Panc1 (cell line): ENCODE measurements at regions not wholly inside any gene's neighbourhood (a gene's known extent, or its start where the extent isn't known, plus 50 kb on each side); places are given as distances from the start of the nearest gene placed in this dataset.

Source experiments
- ATAC-seq: fragments of 200-7000 bp; cut with Tn5 transposase; 2 replicates; pipeline ENCODE4 v1.9.1; 2020; ENCODE audit warnings: mild to moderate bottlenecking, moderate library complexity
- BruUV-seq: library from RNA; stranded (reverse); fragments of 400-500 nt; replicated peaks from 2 replicates; lab custom pipeline; 2021; lab: Mats Ljungman, UMichigan
- CTCF ChIA-PET: fragments of 300-600 bp; sonication (Branson Sonifier 250); formaldehyde crosslinking; loops from one replicate; lab custom pipeline; 2022; ENCODE audit warnings: antibody characterized with exemption; lab: Charles Lee
- POLR2A ChIA-PET: fragments of 300-600 bp; sonication (Branson Sonifier 250); formaldehyde crosslinking; loops from one replicate; lab custom pipeline; 2022; ENCODE audit warnings: antibody characterized with exemption; lab: Charles Lee
- DNase-seq: peaks from one replicate; pipeline ENCODE4 v3.0.0-alpha.2; 2010; ENCODE audit warnings: low read depth, low spot score
- H3K27ac ChIP-seq: 2 replicates; pipeline ENCODE4 v1.5.1; 2011; ENCODE audit warnings: mild to moderate bottlenecking, low read length, inconsistent platforms
- H3K27me3 ChIP-seq: fragments of 200-500 bp; sonication (Bioruptor generic); 2 replicates; pipeline ENCODE4 v1.6.0; 2014; ENCODE audit warnings: low read length, inconsistent platforms; ENCODE audit not compliant: control insufficient read depth, insufficient read depth
- H3K36me3 ChIP-seq: fragments of 200-500 bp; sonication (Bioruptor generic); 2 replicates; pipeline ENCODE4 v1.5.1; 2014; ENCODE audit warnings: inconsistent platforms, mild to moderate bottlenecking, low read length, moderate library complexity; ENCODE audit not compliant: control insufficient read depth, insufficient read depth
- H3K4me1 ChIP-seq: 2 replicates; pipeline ENCODE4 v1.5.1; 2011; ENCODE audit warnings: inconsistent platforms, mild to moderate bottlenecking, low read length, moderate library complexity; ENCODE audit not compliant: control insufficient read depth, insufficient read depth
- H3K4me3 ChIP-seq, 2 experiments: 2 replicates each; pipeline ENCODE4 v1.5.1; 2011 to 2012; ENCODE audit warnings: low read depth in 2 of 2, low read length in 2 of 2, mild to moderate bottlenecking in 2 of 2, inconsistent platforms in 1 of 2, moderate library complexity in 1 of 2
- H3K9me3 ChIP-seq: fragments of 200-500 bp; sonication (Bioruptor generic); 2 replicates; pipeline ENCODE4 v1.5.1; 2014; ENCODE audit warnings: low read depth, mild to moderate bottlenecking, inconsistent platforms, low read length, moderate library complexity; ENCODE audit not compliant: control insufficient read depth, insufficient read depth
- POLR2AphosphoS5 ChIP-seq: IDR thresholded peaks from 2 replicates; pipeline ENCODE4 v1.6.1; 2012; ENCODE audit warnings: mild to moderate bottlenecking, low read depth, low read length, moderate library complexity
- SIN3A ChIP-seq: IDR thresholded peaks from 2 replicates; pipeline ENCODE4 v1.6.1; 2012; ENCODE audit warnings: low read depth, mild to moderate bottlenecking, low read length, moderate library complexity, borderline replicate concordance; ENCODE audit not compliant: insufficient read depth
- TCF7L2 ChIP-seq: IDR thresholded peaks from 2 replicates; pipeline ENCODE4 v1.6.1; 2011; ENCODE audit warnings: mild to moderate bottlenecking, low read depth, low read length, inconsistent platforms
- in situ Hi-C: cut with HindIII; loops from 2 replicates; pipeline ENCODE4 v1.10.0; 2016; ENCODE audit warnings: low sequenced_read_pairs, low pct_unique_long_range_greater_than_20kb
- intact Hi-C: fragments of 100-400 bp; cut with micrococcal nuclease; formaldehyde crosslinking; loops from one replicate; pipeline ENCODE4 v1.10.0; 2022; ENCODE audit not compliant: unreplicated experiment
- TF ChIP-seq, protein P1 (sequence below): fragments of 450-650 bp; IDR thresholded peaks from 2 replicates; pipeline ENCODE4 v1.5.1; 2017; ENCODE audit warnings: mild to moderate bottlenecking
- TF ChIP-seq, protein P2 (sequence below), 2 experiments: IDR thresholded peaks; 2 replicates each; pipeline ENCODE4 v1.6.1; 2011 to 2012; ENCODE audit warnings: low read depth in 2 of 2, control low read depth in 1 of 2, low read length in 1 of 2, mild to moderate bottlenecking in 1 of 2, moderate library complexity in 1 of 2; ENCODE audit not compliant: insufficient read depth in 1 of 2

DNA sequence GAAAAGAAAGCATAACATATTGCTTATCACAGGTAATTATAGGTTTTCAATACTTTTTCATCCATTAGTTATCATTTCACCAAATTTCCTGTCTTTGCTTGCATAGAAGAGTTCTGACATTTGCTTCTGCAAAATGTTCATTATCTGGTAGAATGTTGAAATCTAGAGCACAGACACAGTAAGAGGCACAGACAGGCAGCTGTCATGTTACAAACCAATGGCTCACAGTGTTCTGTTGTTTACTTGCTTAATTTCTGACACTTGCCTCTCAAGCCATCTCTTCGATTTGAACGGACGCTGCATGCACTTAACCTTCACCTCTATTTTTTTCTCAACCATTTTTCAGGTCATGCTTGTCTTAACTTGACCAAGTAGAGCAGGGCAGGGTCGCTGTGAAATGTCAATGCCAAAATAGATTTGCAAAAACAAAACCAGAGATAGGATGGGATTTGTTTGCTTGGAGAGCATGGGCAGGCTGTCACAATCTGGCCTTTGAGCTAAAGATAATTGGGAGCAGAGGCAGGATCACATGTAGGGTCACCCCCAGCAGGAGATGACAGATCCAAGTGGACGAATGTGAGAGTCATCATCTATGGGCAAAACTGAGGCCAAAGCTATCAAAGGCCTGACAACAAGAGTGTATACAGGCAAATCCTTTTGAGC lies 292.3 kb downstream of the SMARCA1 start:
- no peak for DNase-seq
- Histone ChIP-seq H3K4me1 (no peaks in the 10 kb centered on the region), H3K4me3 (no peak overlapping the region), H3K27ac (no peak overlapping the region), H3K27me3 (no peaks in the 10 kb centered on the region), H3K36me3 (no peaks in the 10 kb centered on the region), H3K9me3 (no peaks in the 10 kb centered on the region)
- in situ Hi-C loops: no loop called here
- BruUV-seq: no TSS peak
- ChIA-PET POLR2A (no interaction called here), CTCF (interaction anchor here (0.7 kb wide), 1 partner anchor 110 kb away, joined by 3 read pairs; no protein-coding TSS in a partner anchor)
- ATAC-seq: no peak
- TF ChIP-seq, protein P1, sequence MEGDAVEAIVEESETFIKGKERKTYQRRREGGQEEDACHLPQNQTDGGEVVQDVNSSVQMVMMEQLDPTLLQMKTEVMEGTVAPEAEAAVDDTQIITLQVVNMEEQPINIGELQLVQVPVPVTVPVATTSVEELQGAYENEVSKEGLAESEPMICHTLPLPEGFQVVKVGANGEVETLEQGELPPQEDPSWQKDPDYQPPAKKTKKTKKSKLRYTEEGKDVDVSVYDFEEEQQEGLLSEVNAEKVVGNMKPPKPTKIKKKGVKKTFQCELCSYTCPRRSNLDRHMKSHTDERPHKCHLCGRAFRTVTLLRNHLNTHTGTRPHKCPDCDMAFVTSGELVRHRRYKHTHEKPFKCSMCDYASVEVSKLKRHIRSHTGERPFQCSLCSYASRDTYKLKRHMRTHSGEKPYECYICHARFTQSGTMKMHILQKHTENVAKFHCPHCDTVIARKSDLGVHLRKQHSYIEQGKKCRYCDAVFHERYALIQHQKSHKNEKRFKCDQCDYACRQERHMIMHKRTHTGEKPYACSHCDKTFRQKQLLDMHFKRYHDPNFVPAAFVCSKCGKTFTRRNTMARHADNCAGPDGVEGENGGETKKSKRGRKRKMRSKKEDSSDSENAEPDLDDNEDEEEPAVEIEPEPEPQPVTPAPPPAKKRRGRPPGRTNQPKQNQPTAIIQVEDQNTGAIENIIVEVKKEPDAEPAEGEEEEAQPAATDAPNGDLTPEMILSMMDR: no peak
- no peak for TF ChIP-seq POLR2AphosphoS5
- TF ChIP-seq, protein P2, sequence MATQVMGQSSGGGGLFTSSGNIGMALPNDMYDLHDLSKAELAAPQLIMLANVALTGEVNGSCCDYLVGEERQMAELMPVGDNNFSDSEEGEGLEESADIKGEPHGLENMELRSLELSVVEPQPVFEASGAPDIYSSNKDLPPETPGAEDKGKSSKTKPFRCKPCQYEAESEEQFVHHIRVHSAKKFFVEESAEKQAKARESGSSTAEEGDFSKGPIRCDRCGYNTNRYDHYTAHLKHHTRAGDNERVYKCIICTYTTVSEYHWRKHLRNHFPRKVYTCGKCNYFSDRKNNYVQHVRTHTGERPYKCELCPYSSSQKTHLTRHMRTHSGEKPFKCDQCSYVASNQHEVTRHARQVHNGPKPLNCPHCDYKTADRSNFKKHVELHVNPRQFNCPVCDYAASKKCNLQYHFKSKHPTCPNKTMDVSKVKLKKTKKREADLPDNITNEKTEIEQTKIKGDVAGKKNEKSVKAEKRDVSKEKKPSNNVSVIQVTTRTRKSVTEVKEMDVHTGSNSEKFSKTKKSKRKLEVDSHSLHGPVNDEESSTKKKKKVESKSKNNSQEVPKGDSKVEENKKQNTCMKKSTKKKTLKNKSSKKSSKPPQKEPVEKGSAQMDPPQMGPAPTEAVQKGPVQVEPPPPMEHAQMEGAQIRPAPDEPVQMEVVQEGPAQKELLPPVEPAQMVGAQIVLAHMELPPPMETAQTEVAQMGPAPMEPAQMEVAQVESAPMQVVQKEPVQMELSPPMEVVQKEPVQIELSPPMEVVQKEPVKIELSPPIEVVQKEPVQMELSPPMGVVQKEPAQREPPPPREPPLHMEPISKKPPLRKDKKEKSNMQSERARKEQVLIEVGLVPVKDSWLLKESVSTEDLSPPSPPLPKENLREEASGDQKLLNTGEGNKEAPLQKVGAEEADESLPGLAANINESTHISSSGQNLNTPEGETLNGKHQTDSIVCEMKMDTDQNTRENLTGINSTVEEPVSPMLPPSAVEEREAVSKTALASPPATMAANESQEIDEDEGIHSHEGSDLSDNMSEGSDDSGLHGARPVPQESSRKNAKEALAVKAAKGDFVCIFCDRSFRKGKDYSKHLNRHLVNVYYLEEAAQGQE (IDR thresholded peaks at IDR 0.05; ENCODE audit: insufficient read depth in 1 of 2, low read depth in 2 of 2, low read length in 1 of 2): no peak
- intact Hi-C loops: no loop called here

DNA sequence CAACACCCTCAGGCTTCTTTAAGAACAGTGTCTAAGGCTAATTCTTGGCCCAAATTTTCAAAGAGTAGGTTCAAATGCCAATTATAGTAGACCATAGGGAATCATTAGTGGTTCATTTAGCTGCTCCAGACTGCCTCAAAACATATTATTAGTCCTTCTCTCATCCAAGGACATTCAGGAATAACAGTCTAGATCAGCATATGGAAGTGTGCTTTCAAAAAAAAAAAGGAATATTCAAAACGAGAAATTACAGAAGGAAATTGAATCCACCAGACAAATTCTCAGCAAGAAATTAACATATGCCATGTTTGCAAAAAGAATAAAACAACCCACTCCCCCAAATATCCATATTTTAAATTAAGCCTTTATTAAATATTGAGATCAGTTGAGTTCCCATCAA lies 293.1 kb downstream of the SMARCA1 start:
- no peak overlapping the region for H3K27ac ChIP-seq
- TF ChIP-seq, protein P2 (IDR thresholded peaks at IDR 0.05; ENCODE audit: insufficient read depth in 1 of 2, low read depth in 2 of 2, low read length in 1 of 2): no peak
- TF ChIP-seq POLR2AphosphoS5: no peak
- TF ChIP-seq, protein P1: no peak
- no peak for TF ChIP-seq SIN3A
- TF ChIP-seq TCF7L2: no peak
- no peaks in the 10 kb centered on the region for H3K9me3 ChIP-seq
- in situ Hi-C loops (no loop called here), intact Hi-C loops (no loop called here)
- H3K4me3 ChIP-seq: no peak overlapping the region
- no peaks in the 10 kb centered on the region for H3K27me3 ChIP-seq
- DNase-seq: no peak
- ATAC-seq: no peak
- ChIA-PET POLR2A (no interaction called here), CTCF (interaction anchor here (0.7 kb wide), 1 partner anchor 109 kb away, joined by 3 read pairs; no protein-coding TSS in a partner anchor)
- no peaks in the 10 kb centered on the region for H3K4me1 ChIP-seq
- H3K36me3 ChIP-seq: no peaks in the 10 kb centered on the region
- BruUV-seq: no TSS peak
